BLaER1 treated with 17β-estradiol and CSF1 and Interleukin-3, amounts not matched to agents 10 nM and 100 nM (cell line): ENCODE measurements at regions not wholly inside any gene's neighbourhood (a gene's known extent, or its start where the extent isn't known, plus 50 kb on each side); places are given as distances from the start of the nearest gene placed in this dataset.

Experiments used
- H3K27ac ChIP-seq, 11 experiments: shearing (Covaris generic); formaldehyde crosslinking; 2 replicates each; pipeline ENCODE4 v1.8.1; 2022
- H3K27me3 ChIP-seq, 11 experiments: shearing (Covaris generic); formaldehyde crosslinking; 2 replicates each; pipeline ENCODE4 v1.8.1; 2022
- H3K36me3 ChIP-seq, 11 experiments: shearing (Covaris generic); formaldehyde crosslinking; 2 replicates each; pipeline ENCODE4 v1.8.1; 2022
- H3K4me1 ChIP-seq, 10 experiments: shearing (Covaris generic); formaldehyde crosslinking; 2 replicates each; pipeline ENCODE4 v1.8.1; 2022
- H3K4me2 ChIP-seq, 11 experiments: shearing (Covaris generic); formaldehyde crosslinking; 2 replicates each; pipeline ENCODE4 v1.8.1; 2022
- H3K4me3 ChIP-seq, 10 experiments: shearing (Covaris generic); formaldehyde crosslinking; 2 replicates each; pipeline ENCODE4 v1.8.1; 2022
- H3K9ac ChIP-seq, 11 experiments: shearing (Covaris generic); formaldehyde crosslinking; 2 replicates each; pipeline ENCODE4 v1.8.1; 2022
- H3K9me3 ChIP-seq, 11 experiments: shearing (Covaris generic); formaldehyde crosslinking; replicated peaks in 1 of 11; 2 replicates each; pipeline ENCODE4 v1.8.1; 2022
- H4K20me1 ChIP-seq, 11 experiments: shearing (Covaris generic); formaldehyde crosslinking; 2 replicates each; pipeline ENCODE4 v1.8.1; 2022
- Cebpa-rat ChIP-seq, 11 experiments: shearing (Covaris generic); IDR thresholded peaks; 2 replicates each; pipeline ENCODE4 v1.8.1; 2022

GRCh38 chr16:87133966-87134627 lies 183.1 kb downstream of the C16orf95 start:
- Histone ChIP-seq H3K36me3 (no peaks in the 10 kb centered on the region), H3K4me2 (no peak overlapping the region), H3K27ac (no peak overlapping the region), H3K9ac (no peak overlapping the region), H3K9me3 (peaks cover 0 to 9% (median 0%) of the 10 kb centered on the region in 11 experiments; a peak in 4 of 22 replicates), H3K4me1 (peaks cover 0 to 6% (median 0%) of the 10 kb centered on the region in 10 experiments; a peak in 1 of 20 replicates), H4K20me1 (no peaks in the 10 kb centered on the region), H3K4me3 (no peak overlapping the region), H3K27me3 (no peaks in the 10 kb centered on the region)
- TF ChIP-seq Cebpa-rat (IDR thresholded peaks at IDR 0.05): no peak

GRCh38 chr16:87134628-87134995 lies 182.6 kb downstream of the C16orf95 start:
- peaks cover 0 to 9% (median 0%) of the 10 kb centered on the region in 11 experiments; a peak in 4 of 22 replicates for H3K9me3 ChIP-seq

GRCh38 chr16:87135246-87136030 lies 181.8 kb downstream of the C16orf95 start:
- TF ChIP-seq Cebpa-rat (IDR thresholded peaks at IDR 0.05): no peak
- Histone ChIP-seq H3K9me3 (peaks cover 0 to 9% (median 0%) of the 10 kb centered on the region in 11 experiments; a peak in 4 of 22 replicates), H3K4me3 (no peak overlapping the region), H3K27ac (no peak overlapping the region), H4K20me1 (no peaks in the 10 kb centered on the region), H3K27me3 (no peaks in the 10 kb centered on the region), H3K4me2 (no peak overlapping the region; a peak in 1 of 22 replicates), H3K9ac (no peak overlapping the region), H3K4me1 (peaks cover 0 to 6% (median 0%) of the 10 kb centered on the region in 10 experiments; a peak in 1 of 20 replicates), H3K36me3 (no peaks in the 10 kb centered on the region)

More at GRCh38 chr16:87134628-87134995, 182.6 kb downstream of the C16orf95 start:
- Histone ChIP-seq H3K4me2 (no peak overlapping the region), H4K20me1 (no peaks in the 10 kb centered on the region), H3K4me1 (peaks cover 0 to 6% (median 0%) of the 10 kb centered on the region in 10 experiments; a peak in 1 of 20 replicates), H3K27ac (no peak overlapping the region), H3K36me3 (no peaks in the 10 kb centered on the region), H3K27me3 (no peaks in the 10 kb centered on the region), H3K9ac (no peak overlapping the region), H3K4me3 (no peak overlapping the region)
- no peak for TF ChIP-seq Cebpa-rat (IDR thresholded peaks at IDR 0.05)

- H3K27me3 ChIP-seq: no peaks in the 10 kb centered on the region
- no peak overlapping the region for H3K9ac ChIP-seq
- peaks cover 0 to 6% (median 0%) of the 10 kb centered on the region in 10 experiments; a peak in 1 of 20 replicates for H3K4me1 ChIP-seq
- no peak for TF ChIP-seq Cebpa-rat (IDR thresholded peaks at IDR 0.05)
- H3K4me3 ChIP-seq: no peak overlapping the region
- no peaks in the 10 kb centered on the region for H3K36me3 ChIP-seq
- H4K20me1 ChIP-seq: no peaks in the 10 kb centered on the region
- H3K9me3 ChIP-seq: peaks cover 0 to 9% (median 0%) of the 10 kb centered on the region in 11 experiments; a peak in 4 of 22 replicates
- H3K27ac ChIP-seq: no peak overlapping the region
- H3K4me2 ChIP-seq: no peak overlapping the region
Measured at GRCh38 chr16:87138316-87138715, 178.9 kb downstream of the C16orf95 start.

GRCh38 chr16:87138738-87139267 lies 178.4 kb downstream of the C16orf95 start:
- Histone ChIP-seq H3K27ac (no peak overlapping the region), H4K20me1 (no peaks in the 10 kb centered on the region; a peak in 1 of 22 replicates), H3K9me3 (peaks cover 0 to 9% (median 0%) of the 10 kb centered on the region in 11 experiments; a peak in 4 of 22 replicates), H3K4me3 (no peak overlapping the region), H3K4me1 (peaks cover 0 to 6% (median 0%) of the 10 kb centered on the region in 10 experiments; a peak in 1 of 20 replicates), H3K36me3 (no peaks in the 10 kb centered on the region), H3K27me3 (no peaks in the 10 kb centered on the region), H3K9ac (no peak overlapping the region), H3K4me2 (no peak overlapping the region)
- TF ChIP-seq Cebpa-rat (IDR thresholded peaks at IDR 0.05): no peak

GRCh38 chr16:87140211-87141200 lies 176.7 kb downstream of the C16orf95 start:
- no peaks in the 10 kb centered on the region for H3K27me3 ChIP-seq
- H3K4me1 ChIP-seq: peaks cover 0 to 4% (median 0%) of the 10 kb centered on the region in 10 experiments; a peak in 3 of 20 replicates
- no peak overlapping the region for H3K4me3 ChIP-seq
- H4K20me1 ChIP-seq: no peaks in the 10 kb centered on the region; a peak in 1 of 22 replicates
- no peak overlapping the region for H3K27ac ChIP-seq
- H3K36me3 ChIP-seq: no peaks in the 10 kb centered on the region
- no peak for TF ChIP-seq Cebpa-rat (IDR thresholded peaks at IDR 0.05)
- peaks cover 0 to 9% (median 0%) of the 10 kb centered on the region in 11 experiments; a peak in 6 of 22 replicates for H3K9me3 ChIP-seq
- no peak overlapping the region for H3K4me2 ChIP-seq
- H3K9ac ChIP-seq: no peak overlapping the region

GRCh38 chr16:87141402-87141801 lies 175.8 kb downstream of the C16orf95 start:
- Histone ChIP-seq H3K36me3 (no peaks in the 10 kb centered on the region), H3K27me3 (no peaks in the 10 kb centered on the region), H4K20me1 (no peaks in the 10 kb centered on the region; a peak in 1 of 22 replicates)

GRCh38 chr16:87143661-87144121 lies 173.5 kb downstream of the C16orf95 start:
- Histone ChIP-seq H3K4me1 (peaks cover 0 to 6% (median 0%) of the 10 kb centered on the region in 10 experiments; a peak in 2 of 20 replicates), H3K4me2 (no peak overlapping the region), H3K36me3 (no peaks in the 10 kb centered on the region), H3K9me3 (peaks cover under 1 to 16% (median 5%) of the 10 kb centered on the region in 11 experiments; a peak in 15 of 22 replicates), H4K20me1 (no peaks in the 10 kb centered on the region; a peak in 1 of 22 replicates), H3K27me3 (no peaks in the 10 kb centered on the region), H3K9ac (no peak overlapping the region), H3K4me3 (no peak overlapping the region), H3K27ac (no peak overlapping the region)
- no peak for TF ChIP-seq Cebpa-rat (IDR thresholded peaks at IDR 0.05)

More at GRCh38 chr16:87141402-87141801, 175.8 kb downstream of the C16orf95 start:
- Histone ChIP-seq H3K4me3 (no peak overlapping the region), H3K27ac (no peak overlapping the region), H3K4me2 (no peak overlapping the region), H3K4me1 (peaks cover 0 to 6% (median 0%) of the 10 kb centered on the region in 10 experiments; a peak in 2 of 20 replicates), H3K9ac (no peak overlapping the region), H3K9me3 (peaks cover 0 to 13% (median 0%) of the 10 kb centered on the region in 11 experiments; a peak in 7 of 22 replicates)
- no peak for TF ChIP-seq Cebpa-rat (IDR thresholded peaks at IDR 0.05)
